ENCODE measurements at regions not wholly inside any gene's neighbourhood (a gene's known extent, or its start where the extent isn't known, plus 50 kb on each side); places are given as distances from the start of the nearest gene placed in this dataset.

GRCh38 chr12:34294671-34295365, 272.5 kb downstream of the ALG10 start:
- TF ChIP-seq, protein P1, sequence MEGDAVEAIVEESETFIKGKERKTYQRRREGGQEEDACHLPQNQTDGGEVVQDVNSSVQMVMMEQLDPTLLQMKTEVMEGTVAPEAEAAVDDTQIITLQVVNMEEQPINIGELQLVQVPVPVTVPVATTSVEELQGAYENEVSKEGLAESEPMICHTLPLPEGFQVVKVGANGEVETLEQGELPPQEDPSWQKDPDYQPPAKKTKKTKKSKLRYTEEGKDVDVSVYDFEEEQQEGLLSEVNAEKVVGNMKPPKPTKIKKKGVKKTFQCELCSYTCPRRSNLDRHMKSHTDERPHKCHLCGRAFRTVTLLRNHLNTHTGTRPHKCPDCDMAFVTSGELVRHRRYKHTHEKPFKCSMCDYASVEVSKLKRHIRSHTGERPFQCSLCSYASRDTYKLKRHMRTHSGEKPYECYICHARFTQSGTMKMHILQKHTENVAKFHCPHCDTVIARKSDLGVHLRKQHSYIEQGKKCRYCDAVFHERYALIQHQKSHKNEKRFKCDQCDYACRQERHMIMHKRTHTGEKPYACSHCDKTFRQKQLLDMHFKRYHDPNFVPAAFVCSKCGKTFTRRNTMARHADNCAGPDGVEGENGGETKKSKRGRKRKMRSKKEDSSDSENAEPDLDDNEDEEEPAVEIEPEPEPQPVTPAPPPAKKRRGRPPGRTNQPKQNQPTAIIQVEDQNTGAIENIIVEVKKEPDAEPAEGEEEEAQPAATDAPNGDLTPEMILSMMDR (IDR thresholded peaks at IDR 0.05; ENCODE audit: low read depth, low read length), result no peak
- TF ChIP-seq POLR2A (IDR thresholded peaks at IDR 0.05; ENCODE audit: extremely low read depth, insufficient read length) (no peak), MYC (IDR thresholded peaks at IDR 0.05; ENCODE audit: low read depth, low read length) (no peak)
